SK-N-SH treated with all-trans-retinoic acid at 6 μM for 48 hours (cell line): ENCODE measurements at regions not wholly inside any gene's neighbourhood (a gene's known extent, or its start where the extent isn't known, plus 50 kb on each side); places are given as distances from the start of the nearest gene placed in this dataset.

Experiments
- ATAC-seq: fragments of 200-7000 bp; cut with Tn5 transposase; 3 replicates; pipeline ENCODE4 v1.9.1; 2020; ENCODE audit warnings: mild to moderate bottlenecking, moderate library complexity
- ARNTL ChIP-seq: fragments of 450-650 bp; formaldehyde crosslinking; IDR thresholded peaks from 2 replicates; pipeline ENCODE4 v1.5.0; 2020; ENCODE audit warnings: low read depth, mild to moderate bottlenecking, moderate library complexity, borderline replicate concordance
- CREB5 ChIP-seq: fragments of 250-450 bp; sonication (Bioruptor Pico); IDR thresholded peaks from 2 replicates; pipeline ENCODE4 v1.5.1; 2020; ENCODE audit warnings: low read depth, mild to moderate bottlenecking, moderate library complexity
- CSDC2 ChIP-seq: fragments of 250-450 bp; sonication (Bioruptor Pico); IDR thresholded peaks from 2 replicates; pipeline ENCODE4 v1.5.0; 2020; ENCODE audit warnings: mild to moderate bottlenecking, moderate library complexity
- CSRNP3 ChIP-seq: fragments of 250-450 bp; sonication (Bioruptor Pico); IDR thresholded peaks from 2 replicates; pipeline ENCODE4 v1.5.1; 2021; ENCODE audit warnings: mild to moderate bottlenecking, moderate library complexity
- ESRRG ChIP-seq: fragments of 250-450 bp; sonication (Bioruptor Pico); IDR thresholded peaks from 2 replicates; pipeline ENCODE4 v1.6.1; 2021; ENCODE audit warnings: mild to moderate bottlenecking
- GLIS3 ChIP-seq: fragments of 250-450 bp; sonication (Bioruptor Pico); IDR thresholded peaks from 2 replicates; pipeline ENCODE4 v1.5.0; 2020; ENCODE audit warnings: mild to moderate bottlenecking, moderate library complexity
- ISL1 ChIP-seq: fragments of 250-450 bp; sonication (Bioruptor Pico); IDR thresholded peaks from 2 replicates; pipeline ENCODE4 v2.1.2; 2022; ENCODE audit warnings: mild to moderate bottlenecking, moderate library complexity
- OSR1 ChIP-seq: fragments of 250-450 bp; sonication (Bioruptor Pico); IDR thresholded peaks from 2 replicates; pipeline ENCODE4 v1.8.0; 2022; ENCODE audit warnings: moderate library complexity, mild to moderate bottlenecking, inconsistent platforms
- PATZ1 ChIP-seq: fragments of 250-450 bp; sonication (Bioruptor Pico); IDR thresholded peaks from 2 replicates; pipeline ENCODE4 v1.8.0; 2020; ENCODE audit warnings: mild to moderate bottlenecking, moderate library complexity, borderline replicate concordance
- POU6F1 ChIP-seq: fragments of 250-450 bp; sonication (Bioruptor Pico); IDR thresholded peaks from 2 replicates; pipeline ENCODE4 v1.8.0; 2021; ENCODE audit warnings: low read depth, mild to moderate bottlenecking, moderate library complexity, borderline replicate concordance
- PPARA ChIP-seq: fragments of 250-450 bp; sonication (Bioruptor Pico); IDR thresholded peaks from 2 replicates; pipeline ENCODE4 v1.5.0; 2020; ENCODE audit warnings: mild to moderate bottlenecking, borderline replicate concordance
- RARB ChIP-seq: fragments of 250-450 bp; sonication (Bioruptor Pico); IDR thresholded peaks from 2 replicates; pipeline ENCODE4 v1.8.0; 2021; ENCODE audit warnings: mild to moderate bottlenecking, moderate library complexity
- SNAI2 ChIP-seq: fragments of 250-450 bp; sonication (Bioruptor Pico); IDR thresholded peaks from 2 replicates; pipeline ENCODE4 v1.5.0; 2020; ENCODE audit warnings: mild to moderate bottlenecking, moderate library complexity
- TCF4 ChIP-seq: fragments of 250-450 bp; sonication (Bioruptor Pico); IDR thresholded peaks from 2 replicates; pipeline ENCODE4 v1.8.0; 2021; ENCODE audit warnings: mild to moderate bottlenecking, moderate library complexity, borderline replicate concordance
- TOX ChIP-seq: fragments of 250-450 bp; sonication (Bioruptor Pico); IDR thresholded peaks from 2 replicates; pipeline ENCODE4 v1.8.0; 2021; ENCODE audit warnings: mild to moderate bottlenecking, moderate library complexity, borderline replicate concordance
- TSHZ2 ChIP-seq: fragments of 250-450 bp; sonication (Bioruptor Pico); IDR thresholded peaks from 2 replicates; pipeline ENCODE4 v1.5.0; 2020; ENCODE audit warnings: mild to moderate bottlenecking, moderate library complexity
- ZC3H10 ChIP-seq: fragments of 250-450 bp; sonication (Bioruptor Pico); IDR thresholded peaks from 2 replicates; pipeline ENCODE4 v1.5.1; 2021; ENCODE audit warnings: mild to moderate bottlenecking, moderate library complexity
- ZFP3 ChIP-seq: fragments of 250-450 bp; sonication (Bioruptor Pico); IDR thresholded peaks from 2 replicates; pipeline ENCODE4 v1.5.0; 2020; ENCODE audit warnings: mild to moderate bottlenecking, moderate library complexity
- ZFP30 ChIP-seq: fragments of 450-650 bp; formaldehyde crosslinking; IDR thresholded peaks from 2 replicates; pipeline ENCODE4 v1.5.0; 2022; ENCODE audit warnings: mild to moderate bottlenecking, moderate library complexity
- ZNF565 ChIP-seq: fragments of 450-650 bp; formaldehyde crosslinking; conservative IDR thresholded peaks from 2 replicates; pipeline ENCODE4 v1.5.0; 2020; ENCODE audit warnings: low read depth, mild to moderate bottlenecking, moderate library complexity
- ZNF70 ChIP-seq: fragments of 450-650 bp; formaldehyde crosslinking; IDR thresholded peaks from 2 replicates; pipeline ENCODE4 v1.5.0; 2020; ENCODE audit warnings: mild to moderate bottlenecking, moderate library complexity
- ZNF8 ChIP-seq: fragments of 450-650 bp; formaldehyde crosslinking; IDR thresholded peaks from 2 replicates; pipeline ENCODE4 v1.5.0; 2020; ENCODE audit warnings: mild to moderate bottlenecking, moderate library complexity

GRCh38 chr11:86187027-86187426 lies 57.5 kb upstream of the EED start:
- TF ChIP-seq CSDC2 = no peak
- TF ChIP-seq ZNF70 (CRISPR knock-in tag) = no peak
- no peak for TF ChIP-seq ISL1 (CRISPR knock-in tag)
- no peak for TF ChIP-seq ESRRG (CRISPR knock-in tag)
- TF ChIP-seq PATZ1 (CRISPR knock-in tag) = no peak
- no peak for TF ChIP-seq TCF4
- TF ChIP-seq CREB5 (CRISPR knock-in tag) = no peak
- TF ChIP-seq TOX (CRISPR knock-in tag) = no peak
- TF ChIP-seq ZNF565 (CRISPR knock-in tag) = no peak
- TF ChIP-seq ZC3H10 (CRISPR knock-in tag) = no peak
- ATAC-seq = no peak

- TF ChIP-seq ESRRG (CRISPR knock-in tag) = no peak
- no peak for TF ChIP-seq GLIS3
- TF ChIP-seq PPARA (CRISPR knock-in tag) = no peak
- TF ChIP-seq POU6F1 (CRISPR knock-in tag) = no peak
- no peak for TF ChIP-seq CSRNP3
- TF ChIP-seq ZFP30 = no peak
- no peak for TF ChIP-seq RARB (CRISPR knock-in tag)
- no peak for TF ChIP-seq ZNF8
- TF ChIP-seq SNAI2 = no peak
- ATAC-seq = no peak
Measured at GRCh38 chr11:86186386-86186785, 58.2 kb upstream of the EED start.

GRCh38 chr11:86185381-86185750 lies 59.2 kb upstream of the EED start:
- TF ChIP-seq ZC3H10 (CRISPR knock-in tag) (no peak), OSR1 (no peak), ZNF70 (CRISPR knock-in tag) (no peak), ZFP3 (CRISPR knock-in tag) (no peak), TSHZ2 (CRISPR knock-in tag) (no peak), GLIS3 (no peak), PATZ1 (CRISPR knock-in tag) (no peak), CSRNP3 (no peak), PPARA (CRISPR knock-in tag) (no peak), CSDC2 (no peak), ARNTL (CRISPR knock-in tag) (no peak), CREB5 (CRISPR knock-in tag) (no peak), POU6F1 (CRISPR knock-in tag) (no peak), RARB (CRISPR knock-in tag) (no peak)
- ATAC-seq = no peak
